OCI-LY7 (cell line): ENCODE measurements at regions not wholly inside any gene's neighbourhood (a gene's known extent, or its start where the extent isn't known, plus 50 kb on each side); places are given as distances from the start of the nearest gene placed in this dataset.

Experiments used
- BruUV-seq: library from RNA; stranded (reverse); fragments of 400-500 nt; replicated peaks from 2 replicates; lab custom pipeline; 2021; lab: Mats Ljungman, UMichigan
- CTCF ChIA-PET: fragments of 300-600 bp; sonication (Branson Sonifier 250); formaldehyde crosslinking; loops from one replicate; lab custom pipeline; 2022; ENCODE audit warnings: antibody characterized with exemption; ENCODE audit not compliant: unreplicated experiment; lab: Charles Lee
- POLR2A ChIA-PET: fragments of 300-600 bp; sonication (Branson Sonifier 250); formaldehyde crosslinking; loops from one replicate; lab custom pipeline; 2022; ENCODE audit warnings: antibody characterized with exemption; lab: Charles Lee
- DNase-seq: peaks from one replicate; pipeline ENCODE4 v3.0.0-alpha.2; 2015; ENCODE audit warnings: low spot score
- H2AFZ ChIP-seq: fragments of 200-600 bp; sonication (generic), shearing (Covaris generic); 2 replicates; pipeline ENCODE4 v1.6.1; 2014; ENCODE audit warnings: mild to moderate bottlenecking, antibody characterized with exemption, low read length, moderate library complexity
- H3K27ac ChIP-seq: fragments of 200-600 bp; sonication (generic); 2 replicates; pipeline ENCODE4 v1.5.1; 2014; ENCODE audit warnings: mixed run types, low read depth, mild to moderate bottlenecking, moderate library complexity, low read length, inconsistent platforms; ENCODE audit not compliant: poor library complexity, severe bottlenecking
- H3K36me3 ChIP-seq: fragments of 200-600 bp; sonication (generic); 2 replicates; pipeline ENCODE4 v1.6.1; 2014; ENCODE audit warnings: mild to moderate bottlenecking, antibody characterized with exemption, low read length, moderate library complexity, mixed read lengths; ENCODE audit not compliant: insufficient read depth
- H3K4me1 ChIP-seq: fragments of 200-600 bp; sonication (generic); 2 replicates; pipeline ENCODE4 v1.5.1; 2014; ENCODE audit warnings: mild to moderate bottlenecking, low read length; ENCODE audit not compliant: insufficient read depth, poor library complexity, severe bottlenecking
- H3K4me2 ChIP-seq: fragments of 200-600 bp; sonication (generic); 2 replicates; pipeline ENCODE4 v1.6.1; 2014; ENCODE audit warnings: mild to moderate bottlenecking, low read length
- H3K4me3 ChIP-seq: fragments of 200-600 bp; sonication (generic); 2 replicates; pipeline ENCODE4 v1.5.1; 2014; ENCODE audit warnings: mild to moderate bottlenecking, low read depth, low read length; ENCODE audit not compliant: poor library complexity, severe bottlenecking
- H3K79me2 ChIP-seq: fragments of 200-600 bp; sonication (generic); 2 replicates; pipeline ENCODE4 v1.6.1; 2016; ENCODE audit warnings: low read depth, mild to moderate bottlenecking, low read length, moderate library complexity, mixed read lengths; ENCODE audit not compliant: insufficient read depth
- H3K9me2 ChIP-seq: fragments of 200-600 bp; sonication (generic); 2 replicates; pipeline ENCODE4 v1.6.1; 2016; ENCODE audit warnings: mild to moderate bottlenecking, low read length, mixed read lengths; ENCODE audit not compliant: insufficient read depth
- H3K9me3 ChIP-seq: fragments of 200-600 bp; sonication (generic); 2 replicates; pipeline ENCODE4 v1.6.1; 2014; ENCODE audit warnings: mild to moderate bottlenecking, mixed run types, low read length, mixed read lengths
- H4K20me1 ChIP-seq: fragments of 200-600 bp; sonication (generic); 2 replicates; pipeline ENCODE4 v1.6.1; 2014; ENCODE audit warnings: mild to moderate bottlenecking, antibody characterized with exemption, low read length, moderate library complexity, mixed read lengths; ENCODE audit not compliant: insufficient read depth
- EZH2phosphoT487 ChIP-seq: fragments of 200-600 bp; sonication (generic); IDR thresholded peaks from 2 replicates; pipeline ENCODE4 v1.6.1; 2018; ENCODE audit warnings: low read depth, borderline replicate concordance, mild to moderate bottlenecking, mixed run types, antibody characterized with exemption, low read length, moderate library complexity, mixed read lengths
- intact Hi-C: fragments of 100-400 bp; cut with micrococcal nuclease; formaldehyde crosslinking; loops from one replicate; pipeline ENCODE4 v1.10.0; 2022; ENCODE audit not compliant: unreplicated experiment
- TF ChIP-seq, protein P1 (sequence below): fragments of 200-600 bp; sonication (generic); conservative IDR thresholded peaks from 2 replicates; pipeline ENCODE4 v1.5.1; 2014; ENCODE audit warnings: mild to moderate bottlenecking, antibody characterized with exemption, low read length, moderate library complexity, mixed read lengths

DNA sequence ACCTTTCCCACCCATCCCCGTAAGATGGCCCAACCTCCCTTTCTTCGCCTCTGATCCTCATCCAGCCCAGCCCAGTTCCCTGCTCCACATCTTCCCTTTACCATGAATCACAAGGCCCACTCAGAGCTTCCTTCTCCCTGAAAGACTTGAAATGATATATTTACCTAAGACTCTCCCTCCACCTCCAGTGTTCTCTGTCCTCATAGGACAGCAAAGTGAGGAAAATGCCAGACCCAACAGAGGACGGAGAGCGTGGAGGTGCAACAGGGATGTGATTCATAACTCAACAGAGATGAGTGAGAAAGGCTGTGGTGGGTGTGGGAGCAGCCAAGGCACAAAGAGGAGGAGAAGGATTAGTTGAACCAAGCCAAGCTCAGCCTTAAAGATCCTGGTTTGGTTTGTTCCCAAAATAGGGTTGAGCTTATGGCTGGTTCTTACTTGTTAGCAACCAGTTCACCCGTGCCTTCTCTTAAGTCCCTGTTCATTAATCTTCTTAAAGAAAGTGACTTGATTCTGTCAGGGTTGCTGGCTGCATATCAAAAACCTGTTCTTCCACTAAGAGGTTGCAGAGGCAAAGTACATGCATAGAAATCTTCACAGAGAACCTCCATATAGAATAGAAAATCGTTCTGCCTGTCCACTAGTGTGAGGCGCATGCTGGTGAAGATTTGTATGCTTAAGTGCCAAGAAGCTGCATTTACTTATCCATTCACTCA, 183.2 kb downstream of the ACTL7B start:
- H3K79me2 ChIP-seq: no peaks in the 10 kb centered on the region
- intact Hi-C loops: no loop called here
- H4K20me1 ChIP-seq: no peaks in the 10 kb centered on the region
- H3K36me3 ChIP-seq: no peaks in the 10 kb centered on the region
- no peak for DNase-seq
- H2AFZ ChIP-seq: no peak overlapping the region
- H3K4me3 ChIP-seq: no peak overlapping the region
- no TSS peak for BruUV-seq
- H3K4me2 ChIP-seq: no peak overlapping the region
- H3K9me3 ChIP-seq: no peaks in the 10 kb centered on the region
- no peak for TF ChIP-seq EZH2phosphoT487
- TF ChIP-seq, protein P1, sequence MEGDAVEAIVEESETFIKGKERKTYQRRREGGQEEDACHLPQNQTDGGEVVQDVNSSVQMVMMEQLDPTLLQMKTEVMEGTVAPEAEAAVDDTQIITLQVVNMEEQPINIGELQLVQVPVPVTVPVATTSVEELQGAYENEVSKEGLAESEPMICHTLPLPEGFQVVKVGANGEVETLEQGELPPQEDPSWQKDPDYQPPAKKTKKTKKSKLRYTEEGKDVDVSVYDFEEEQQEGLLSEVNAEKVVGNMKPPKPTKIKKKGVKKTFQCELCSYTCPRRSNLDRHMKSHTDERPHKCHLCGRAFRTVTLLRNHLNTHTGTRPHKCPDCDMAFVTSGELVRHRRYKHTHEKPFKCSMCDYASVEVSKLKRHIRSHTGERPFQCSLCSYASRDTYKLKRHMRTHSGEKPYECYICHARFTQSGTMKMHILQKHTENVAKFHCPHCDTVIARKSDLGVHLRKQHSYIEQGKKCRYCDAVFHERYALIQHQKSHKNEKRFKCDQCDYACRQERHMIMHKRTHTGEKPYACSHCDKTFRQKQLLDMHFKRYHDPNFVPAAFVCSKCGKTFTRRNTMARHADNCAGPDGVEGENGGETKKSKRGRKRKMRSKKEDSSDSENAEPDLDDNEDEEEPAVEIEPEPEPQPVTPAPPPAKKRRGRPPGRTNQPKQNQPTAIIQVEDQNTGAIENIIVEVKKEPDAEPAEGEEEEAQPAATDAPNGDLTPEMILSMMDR: no peak
- H3K4me1 ChIP-seq: no peaks in the 10 kb centered on the region
- no peaks in the 10 kb centered on the region for H3K9me2 ChIP-seq
- H3K27ac ChIP-seq: no peak overlapping the region
- ChIA-PET CTCF (no interaction called here), POLR2A (no interaction called here)

DNA sequence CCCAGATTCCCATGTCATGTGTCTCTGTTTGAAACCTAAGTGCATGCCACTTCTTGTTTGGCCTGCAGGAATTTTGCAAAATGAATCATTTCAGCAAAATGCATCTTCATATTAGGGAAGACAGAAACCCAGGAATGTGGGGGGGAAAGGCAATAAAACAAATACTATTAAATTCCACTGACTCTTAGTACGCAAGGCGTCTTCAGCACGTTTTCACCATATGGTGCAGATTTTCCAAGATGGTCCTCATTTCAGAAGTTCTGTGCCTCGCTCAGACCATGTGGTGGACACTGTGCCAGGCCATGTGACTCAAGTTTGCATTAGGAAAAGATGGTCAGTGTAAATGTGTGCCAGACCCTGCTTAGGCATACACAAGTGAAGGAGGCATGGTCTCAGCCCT, 184.0 kb downstream of the ACTL7B start:
- no peak overlapping the region for H3K4me3 ChIP-seq
- BruUV-seq: no TSS peak
- CTCF ChIA-PET: no interaction called here

DNA sequence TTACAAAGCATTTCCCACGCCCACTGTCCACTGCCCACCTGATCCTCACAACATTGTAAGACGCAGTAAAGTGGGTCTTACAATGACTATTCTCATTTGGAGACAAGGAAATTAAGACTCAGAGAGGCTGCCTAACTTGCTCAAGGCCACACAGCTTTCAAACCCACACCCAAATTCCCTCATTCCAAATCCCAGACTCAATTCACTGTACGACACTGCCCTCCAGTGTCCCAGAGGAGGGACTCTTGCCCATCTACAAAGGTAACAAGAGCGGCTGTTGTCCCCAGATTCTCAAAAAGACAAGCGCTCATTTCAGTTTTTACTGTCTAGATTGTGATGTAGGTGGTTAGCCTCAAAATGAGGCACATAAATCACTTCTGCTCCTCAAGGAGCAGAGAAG, 184.6 kb downstream of the ACTL7B start:
- CTCF ChIA-PET: no interaction called here
- Histone ChIP-seq H2AFZ (no peak overlapping the region), H3K4me1 (no peaks in the 10 kb centered on the region), H3K27ac (no peak overlapping the region), H4K20me1 (no peaks in the 10 kb centered on the region), H3K9me3 (no peaks in the 10 kb centered on the region), H3K4me3 (no peak overlapping the region), H3K79me2 (no peaks in the 10 kb centered on the region), H3K4me2 (no peak overlapping the region), H3K9me2 (no peaks in the 10 kb centered on the region), H3K36me3 (no peaks in the 10 kb centered on the region)
- DNase-seq: no peak
- POLR2A ChIA-PET: no interaction called here
- no TSS peak for BruUV-seq
- intact Hi-C loops: no loop called here
- TF ChIP-seq EZH2phosphoT487: no peak
- TF ChIP-seq, protein P1: no peak

More for the DNA sequence above, 184.0 kb downstream of the ACTL7B start:
- Histone ChIP-seq H3K27ac (no peak overlapping the region), H3K36me3 (no peaks in the 10 kb centered on the region), H3K4me1 (no peaks in the 10 kb centered on the region), H4K20me1 (no peaks in the 10 kb centered on the region), H3K4me2 (no peak overlapping the region), H3K79me2 (no peaks in the 10 kb centered on the region), H2AFZ (no peak overlapping the region), H3K9me3 (no peaks in the 10 kb centered on the region), H3K9me2 (no peaks in the 10 kb centered on the region)
- intact Hi-C loops: no loop called here
- POLR2A ChIA-PET: no interaction called here
- no peak for TF ChIP-seq EZH2phosphoT487
- TF ChIP-seq, protein P1: no peak
- no peak for DNase-seq
